Stimulated activated CD4-positive, alpha-beta T cell treated with anti-CD3 and anti-CD28 coated beads, Interleukin-4, amount 100 ng/mL, for 24 hours (primary cell): ENCODE measurements at regions not wholly inside any gene's neighbourhood (a gene's known extent, or its start where the extent isn't known, plus 50 kb on each side); places are given as distances from the start of the nearest gene placed in this dataset.

Experiments
- DNase-seq: peaks from one replicate; pipeline ENCODE4 v3.0.0-alpha.2; 2020

DNA sequence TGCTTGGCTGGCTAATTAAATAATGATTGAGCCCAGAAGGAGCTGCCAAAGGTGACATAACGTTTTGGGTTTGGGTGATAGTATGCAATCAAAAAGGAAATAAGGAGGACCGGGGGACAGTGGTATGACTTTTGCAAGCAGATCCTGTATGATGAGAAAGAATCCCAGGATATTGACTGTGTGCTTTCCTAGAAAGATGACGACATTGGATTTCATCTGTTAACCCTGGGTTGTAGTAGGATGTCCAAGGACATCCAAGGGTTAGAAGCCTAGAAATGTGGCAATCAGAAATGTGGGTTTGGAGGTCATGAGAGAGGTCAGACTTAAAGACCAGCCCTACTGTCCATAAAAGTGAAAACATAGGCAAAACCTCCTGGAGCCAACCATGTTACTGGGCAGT is 50.3 kb upstream of the HMHB1 start:
- DNase-seq = no peak

DNA sequence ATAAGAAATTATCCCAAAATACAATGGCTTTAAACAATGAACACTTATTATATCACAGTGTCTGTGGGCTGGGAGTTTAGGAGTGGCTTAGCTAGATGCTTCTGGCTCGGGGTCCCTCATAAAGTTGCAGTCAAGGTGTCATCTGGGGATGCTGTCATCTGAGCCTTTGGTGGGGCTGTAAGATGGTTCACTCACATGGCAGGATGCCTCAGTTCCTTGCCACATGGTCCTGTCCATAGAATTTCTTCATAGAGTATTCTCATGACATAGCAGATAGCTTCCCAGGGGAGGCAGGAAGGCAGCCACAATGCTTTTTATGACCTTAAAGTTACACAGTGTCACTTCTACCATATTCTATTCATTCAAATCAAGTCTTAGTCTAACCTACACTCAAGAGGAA is 51.2 kb upstream of the HMHB1 start:
- no peak for DNase-seq

DNA sequence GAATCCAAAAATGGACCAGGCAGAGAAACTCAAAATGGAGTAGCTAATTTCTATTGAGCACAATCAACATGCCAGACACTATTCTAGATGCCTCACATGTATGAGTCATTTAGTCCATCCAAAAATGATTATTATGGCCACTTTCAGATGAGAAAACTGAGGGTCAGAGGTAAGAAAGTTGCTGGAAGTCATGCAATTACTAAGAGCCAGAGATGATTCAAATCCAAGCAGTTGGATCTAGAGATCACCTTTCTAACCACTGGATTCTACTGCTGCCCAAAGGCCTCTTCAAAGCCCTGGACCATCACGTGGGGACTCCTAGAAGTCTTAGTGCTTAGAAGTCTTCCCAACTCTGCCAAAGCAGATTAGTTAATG is 51.8 kb upstream of the HMHB1 start:
- DNase-seq = no peak

DNA sequence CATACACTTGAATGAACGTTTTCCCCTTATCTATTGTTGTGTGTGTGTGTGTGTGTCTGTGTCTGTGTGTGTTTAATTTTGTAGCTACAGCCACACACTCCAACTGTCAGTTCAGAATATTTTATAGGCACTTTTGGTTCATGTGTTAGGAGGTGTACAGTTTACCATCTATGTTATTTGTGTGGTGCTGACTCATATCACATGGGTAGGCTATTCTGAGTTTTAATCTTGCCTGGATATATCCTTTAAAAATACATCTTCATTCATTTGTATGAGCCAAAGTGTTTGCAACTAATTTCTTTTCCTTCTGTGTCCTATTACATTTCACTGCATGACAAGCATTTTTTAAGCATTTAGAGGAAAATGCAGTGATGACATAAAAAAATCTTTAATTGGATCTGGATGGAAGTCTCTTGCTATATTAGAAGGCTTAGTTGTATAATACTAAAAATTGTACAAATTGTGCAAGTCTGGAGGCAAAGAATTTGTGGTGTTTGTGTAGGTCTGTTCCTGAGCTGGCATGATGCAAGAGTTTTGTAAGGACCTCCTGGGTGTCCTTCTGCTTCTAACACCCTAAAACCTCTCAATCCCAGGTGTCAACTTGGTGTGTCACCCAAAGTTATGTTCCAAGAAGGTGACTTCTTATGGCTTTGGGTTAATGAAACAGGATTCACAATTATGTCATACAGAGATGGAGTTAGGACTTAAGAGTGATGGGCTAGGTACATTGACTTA is 52.4 kb upstream of the HMHB1 start:
- DNase-seq = no peak

DNA sequence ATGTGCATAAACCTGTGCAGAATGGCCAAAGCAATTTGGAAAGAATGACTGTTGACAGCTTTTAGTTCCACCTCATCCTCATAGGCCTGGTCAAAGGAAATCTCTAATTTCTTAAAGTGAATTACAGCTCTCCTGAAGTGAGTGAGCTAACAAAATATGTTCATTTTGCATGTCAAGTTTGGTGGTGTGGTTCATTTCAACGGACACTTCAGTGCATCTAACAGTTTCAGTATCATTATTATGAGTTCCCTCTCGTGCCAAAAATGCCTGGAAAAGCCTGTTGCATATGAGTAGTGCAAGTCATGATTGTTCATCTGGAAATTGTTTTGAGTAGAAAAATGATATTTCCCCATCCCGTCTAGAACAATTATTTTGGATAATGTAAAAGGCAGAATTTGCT is 53.2 kb upstream of the HMHB1 start:
- DNase-seq = no peak

DNA sequence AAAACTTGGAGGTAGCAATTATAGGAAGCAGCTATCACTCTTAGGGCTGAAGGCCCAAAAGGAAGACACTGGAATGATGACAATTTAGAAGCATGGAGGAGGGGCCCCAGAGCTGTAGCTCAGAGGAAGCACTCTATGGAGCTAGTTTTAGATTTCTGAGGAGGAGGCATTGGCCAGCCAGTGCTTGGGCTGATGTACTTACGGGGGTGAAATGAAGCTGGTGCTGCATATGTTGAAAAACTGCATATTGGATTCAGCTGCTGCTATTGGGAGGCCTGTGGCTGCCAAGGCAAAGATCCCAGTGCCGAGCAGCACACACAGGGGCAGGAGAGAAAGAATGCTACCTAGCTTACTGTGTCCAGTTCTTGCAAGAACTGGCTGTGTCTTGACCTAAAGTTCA is 53.9 kb upstream of the HMHB1 start:
- no peak for DNase-seq

DNA sequence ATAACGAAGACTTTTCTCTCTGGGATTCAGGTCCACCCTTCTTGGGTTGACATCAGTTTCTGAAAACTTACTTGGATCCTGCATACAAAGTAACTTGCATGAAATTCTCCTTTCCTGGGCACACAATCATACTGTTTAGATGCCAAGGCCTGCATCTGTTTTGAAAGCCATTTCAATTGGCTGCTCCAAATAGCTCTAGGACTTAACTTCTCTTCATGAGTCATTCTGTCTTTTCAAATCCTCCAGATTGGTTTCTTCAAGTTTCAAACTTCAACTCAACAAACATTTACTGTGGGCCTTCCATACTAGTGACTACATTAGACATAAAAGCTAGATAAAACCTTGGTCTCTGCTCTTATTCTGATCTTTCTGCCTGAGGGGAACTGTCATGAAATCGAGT is 54.8 kb upstream of the HMHB1 start:
- DNase-seq = no peak

DNA sequence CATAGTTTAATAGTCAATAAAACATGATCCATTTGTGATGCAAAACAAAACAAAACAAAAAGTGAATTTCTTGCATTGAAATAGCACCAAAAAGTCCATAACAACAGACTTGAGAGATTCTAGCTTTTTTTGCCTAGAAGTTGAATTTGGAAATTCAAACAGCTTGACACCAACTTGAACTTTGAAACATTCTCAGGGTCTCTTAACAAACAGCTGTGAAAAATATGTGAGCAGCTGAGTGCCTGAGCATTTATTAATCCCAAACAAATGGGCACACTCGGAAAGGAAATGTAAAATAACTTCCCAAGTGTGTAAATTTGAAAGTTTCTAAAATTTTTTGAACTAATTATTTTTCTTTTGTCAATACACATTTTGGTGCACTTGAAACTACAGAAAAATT is 56.0 kb upstream of the HMHB1 start:
- no peak for DNase-seq

DNA sequence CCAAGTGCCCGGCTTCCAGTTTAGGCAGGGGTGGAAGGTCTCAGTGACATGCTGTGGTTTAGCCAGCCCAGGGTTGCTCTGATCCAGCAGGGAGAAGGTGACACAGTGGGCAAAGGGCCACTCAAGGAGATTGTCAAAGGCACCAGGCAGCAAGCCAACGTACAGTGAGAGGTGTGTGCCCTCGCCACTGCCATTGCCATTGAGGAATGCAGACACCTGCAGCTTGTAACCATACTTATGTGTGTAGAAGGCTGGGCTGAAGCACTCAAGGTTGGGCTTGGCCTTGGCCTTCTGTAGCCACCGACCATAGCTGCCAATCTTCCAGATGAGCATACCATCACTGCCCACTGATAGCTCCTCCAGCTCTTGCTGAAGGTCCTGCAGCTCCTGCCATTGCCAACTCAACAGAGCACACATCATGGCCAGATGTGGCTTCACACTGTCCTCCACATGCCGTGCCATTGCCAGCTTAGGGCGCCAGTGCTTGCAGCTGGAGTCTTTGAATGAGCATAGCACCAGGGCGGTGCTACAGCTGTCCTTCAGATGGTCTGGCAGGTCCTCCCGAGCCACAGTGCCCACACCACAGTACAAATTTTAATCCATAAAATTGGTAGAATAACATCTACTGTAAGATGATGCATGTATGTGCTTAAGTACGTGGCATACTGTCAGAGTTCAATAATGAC is 59.7 kb upstream of the HMHB1 start:
- DNase-seq = no peak

DNA sequence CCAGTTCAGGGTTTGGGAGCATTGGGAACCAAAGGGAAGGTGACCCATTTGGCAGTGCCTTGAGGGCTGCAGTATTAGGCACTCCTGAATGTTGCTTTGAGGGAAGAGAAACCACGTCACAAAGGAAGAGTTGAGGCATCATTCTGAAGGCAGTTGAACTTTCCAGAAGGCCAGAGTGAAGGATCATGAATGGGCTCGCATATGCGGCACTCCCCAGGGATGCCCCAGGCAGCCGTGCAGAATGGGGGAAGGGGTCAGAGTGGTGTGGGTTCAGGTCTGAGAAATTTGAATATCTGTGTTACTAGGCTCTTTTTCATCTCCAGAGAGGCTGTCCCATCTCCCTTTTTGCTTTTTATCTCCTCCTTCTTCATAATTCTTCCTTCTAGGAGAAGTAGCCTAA is 60.6 kb upstream of the HMHB1 start:
- DNase-seq = no peak

DNA sequence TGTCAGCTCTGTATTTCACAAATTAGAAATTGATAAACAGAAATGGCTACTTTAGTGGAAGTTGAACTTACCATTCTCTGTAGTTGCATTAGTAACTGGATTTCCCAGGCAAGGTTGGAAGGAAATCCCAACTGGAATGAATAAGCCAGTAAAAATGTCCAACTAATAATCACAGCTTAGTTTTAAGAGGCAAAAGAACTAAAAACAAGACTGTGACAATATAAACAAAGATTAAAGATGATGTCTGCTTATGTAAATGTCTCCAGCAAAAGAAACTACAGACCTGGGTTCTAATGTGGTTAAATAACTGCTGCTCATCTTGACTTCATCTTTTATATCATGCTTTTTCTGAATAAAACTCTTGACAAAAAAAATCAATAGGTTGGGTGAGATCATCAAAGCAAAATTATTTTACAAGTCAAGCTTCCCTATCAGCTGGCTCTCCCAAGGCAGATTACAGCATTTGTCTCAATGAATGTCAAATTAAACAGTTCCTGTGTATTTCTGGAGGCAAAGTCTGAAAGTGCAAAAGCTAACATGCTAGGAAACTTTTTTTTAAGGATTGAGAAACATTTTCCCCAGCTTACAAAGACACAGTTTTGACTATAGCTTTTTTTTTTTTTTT is 62.3 kb upstream of the HMHB1 start:
- DNase-seq = no peak

DNA sequence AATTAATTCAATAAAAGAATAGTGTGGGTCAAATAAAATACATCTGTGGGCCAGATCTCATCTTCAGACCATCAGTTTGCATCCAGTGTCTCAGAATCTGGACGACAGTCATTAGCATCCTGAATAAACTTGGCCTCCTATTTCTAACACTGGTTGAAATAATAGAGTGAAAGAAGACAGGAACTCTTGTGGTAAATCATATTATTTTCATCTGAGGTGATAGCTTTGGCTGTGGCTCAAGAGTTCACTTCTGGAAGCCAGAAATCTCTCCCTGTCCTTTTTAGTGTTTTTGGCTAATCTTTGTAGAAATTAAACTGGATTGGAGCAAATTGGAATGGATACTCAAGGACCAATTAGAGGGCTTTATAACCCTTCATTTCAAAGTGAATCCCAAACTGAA is 63.4 kb upstream of the HMHB1 start:
- no peak for DNase-seq

DNA sequence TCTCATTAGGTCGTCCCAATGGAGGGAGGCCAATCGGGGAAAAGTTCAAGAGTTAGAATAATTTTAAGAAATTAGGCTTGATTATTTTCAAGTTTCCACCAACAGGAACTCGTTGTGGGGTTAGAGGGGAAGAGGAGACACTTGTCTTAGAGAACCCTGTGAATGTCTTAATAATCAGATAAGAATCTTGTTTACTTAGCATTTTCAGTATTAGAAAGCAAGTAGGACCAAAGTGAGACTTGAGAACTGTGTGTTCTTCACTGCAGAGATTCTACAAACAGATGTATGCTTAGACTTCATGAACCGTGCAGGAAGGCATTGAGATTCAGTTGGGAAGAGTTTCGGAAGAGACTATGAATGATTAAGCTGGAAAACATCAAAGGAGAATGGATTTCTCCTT is 69.0 kb upstream of the HMHB1 start:
- DNase-seq = no peak

DNA sequence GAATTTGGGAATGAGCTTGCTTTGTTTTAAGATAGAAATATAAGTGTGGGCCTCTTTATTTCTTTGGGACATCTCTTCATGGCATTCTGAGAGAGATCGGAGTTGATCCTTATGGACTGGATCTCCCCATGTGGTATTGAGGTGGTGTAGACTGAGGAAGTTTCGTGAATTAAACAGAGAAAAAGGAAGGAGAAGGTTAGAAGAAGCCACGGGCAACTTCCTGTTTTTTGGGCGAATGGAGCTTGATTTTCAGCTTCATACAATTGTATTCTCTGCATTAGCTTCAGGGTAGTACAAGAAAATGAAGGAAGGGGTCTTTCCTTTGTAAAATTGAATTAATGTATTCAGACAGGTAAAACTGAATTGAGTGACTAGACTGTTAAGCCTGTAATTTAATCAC is 70.5 kb upstream of the HMHB1 start:
- no peak for DNase-seq

DNA sequence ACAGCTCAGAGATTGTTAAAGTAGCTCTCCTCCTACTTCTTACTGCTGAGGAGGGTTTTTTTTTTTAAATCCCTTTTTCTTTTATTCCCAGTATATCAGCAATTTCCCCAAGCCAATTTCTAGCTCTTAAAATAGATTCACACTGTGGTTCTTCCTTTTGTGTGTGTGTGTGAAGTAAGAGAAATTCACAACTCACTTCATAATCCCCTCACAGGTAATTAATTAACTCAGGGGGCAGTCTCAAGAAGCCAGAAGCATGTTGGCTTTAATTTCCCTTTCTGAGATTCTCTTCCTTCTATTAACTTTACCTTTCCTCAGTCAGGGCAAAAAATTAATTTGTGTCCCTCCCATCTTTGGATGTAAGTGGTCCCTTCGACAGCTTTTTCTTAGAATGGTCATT is 71.0 kb upstream of the HMHB1 start:
- DNase-seq = no peak

DNA sequence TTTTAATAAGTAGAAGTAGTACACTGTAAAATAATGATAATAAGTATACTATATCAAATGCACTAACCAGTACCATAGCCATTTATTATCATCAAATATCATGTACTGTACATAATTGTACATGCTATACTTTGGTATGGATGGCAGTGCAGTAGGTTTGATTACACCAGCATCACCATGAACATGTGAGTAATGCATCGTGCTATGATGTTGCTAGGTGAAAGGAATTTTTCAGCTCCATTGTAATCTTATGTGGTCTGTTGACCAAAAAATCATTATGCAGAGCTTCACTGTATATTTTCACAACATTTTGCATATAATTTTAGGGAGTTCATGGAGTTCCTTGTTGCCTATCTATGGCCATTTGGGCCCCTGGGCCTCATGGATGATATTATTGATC is 72.2 kb upstream of the HMHB1 start:
- DNase-seq = no peak

DNA sequence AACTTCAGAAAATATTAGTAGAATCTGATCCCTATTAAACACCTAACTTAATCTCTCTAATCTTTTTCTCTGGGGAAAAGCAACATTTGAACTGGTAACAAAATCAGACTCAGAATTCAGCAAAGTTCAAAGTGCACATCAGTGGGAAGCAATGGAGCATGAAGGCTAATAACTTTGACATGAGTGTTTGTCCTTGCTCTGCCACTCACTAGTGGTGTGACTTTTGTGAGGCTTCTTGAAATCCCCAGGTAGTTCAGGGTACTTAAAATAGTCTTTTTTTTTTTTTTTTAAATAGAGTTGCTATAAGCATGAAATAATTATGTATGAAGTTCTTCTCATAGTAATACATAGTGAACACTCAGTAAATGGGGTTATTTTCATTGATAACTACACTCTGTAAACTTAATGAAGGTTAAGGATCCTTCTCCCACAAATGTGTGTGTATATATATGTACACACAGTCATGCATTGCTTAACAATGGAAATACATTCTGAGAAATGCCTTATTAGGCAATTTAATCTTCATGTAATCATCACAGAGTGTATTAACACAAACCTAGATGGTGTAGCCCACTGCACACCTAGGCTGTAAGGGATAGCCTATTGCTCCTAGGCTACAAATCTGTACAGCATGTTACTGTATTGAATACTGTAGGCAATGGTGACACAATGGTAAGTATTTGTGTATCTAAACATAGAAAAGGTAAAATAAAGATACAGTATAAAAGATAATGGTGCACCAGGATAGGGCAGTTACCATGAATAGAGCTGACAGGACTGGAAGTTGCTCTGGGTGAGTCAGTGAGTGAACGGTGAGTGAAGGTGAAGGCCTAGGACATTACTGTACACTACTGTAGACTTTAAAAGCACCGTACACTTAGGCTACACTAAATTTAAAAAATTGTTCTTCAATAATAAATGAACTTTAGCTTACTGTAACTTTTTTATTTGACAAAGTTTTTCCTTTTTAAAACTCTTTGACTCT is 73.3 kb upstream of the HMHB1 start:
- DNase-seq = no peak

DNA sequence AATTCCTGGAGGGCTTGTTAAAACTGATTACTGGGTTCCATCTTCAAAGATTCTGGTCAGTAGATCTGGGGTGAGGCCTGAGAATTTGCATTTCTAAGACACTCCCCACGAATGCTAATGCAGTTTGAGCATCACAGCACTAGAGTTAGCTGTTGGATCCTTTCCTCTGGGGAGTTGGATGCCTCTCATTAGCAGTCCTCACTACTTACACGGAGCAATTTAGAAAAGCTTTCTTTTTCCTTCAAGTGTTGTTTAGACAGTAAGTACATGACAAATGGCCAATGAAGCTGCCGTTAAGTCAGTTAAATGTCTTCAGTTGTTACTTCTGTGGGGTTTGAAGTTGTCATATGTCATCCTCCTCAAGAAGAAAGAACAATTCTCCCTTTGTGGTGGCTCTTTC is 74.9 kb upstream of the HMHB1 start:
- no peak for DNase-seq

DNA sequence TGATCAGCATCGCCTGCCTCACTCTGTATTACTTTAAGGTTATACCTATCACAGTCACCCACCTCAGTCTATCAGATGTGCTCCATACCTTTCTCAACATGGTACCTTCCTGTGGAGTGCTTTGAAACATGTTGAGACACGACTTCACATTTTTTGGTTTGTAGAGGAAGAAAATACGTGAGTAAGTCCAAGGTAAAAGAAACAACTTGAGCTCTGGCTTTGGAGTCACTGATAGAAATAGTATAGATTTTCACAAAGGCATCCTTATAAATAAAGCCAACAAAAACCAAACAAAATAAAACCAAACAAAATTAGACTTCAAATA is 77.5 kb upstream of the HMHB1 start:
- no peak for DNase-seq

DNA sequence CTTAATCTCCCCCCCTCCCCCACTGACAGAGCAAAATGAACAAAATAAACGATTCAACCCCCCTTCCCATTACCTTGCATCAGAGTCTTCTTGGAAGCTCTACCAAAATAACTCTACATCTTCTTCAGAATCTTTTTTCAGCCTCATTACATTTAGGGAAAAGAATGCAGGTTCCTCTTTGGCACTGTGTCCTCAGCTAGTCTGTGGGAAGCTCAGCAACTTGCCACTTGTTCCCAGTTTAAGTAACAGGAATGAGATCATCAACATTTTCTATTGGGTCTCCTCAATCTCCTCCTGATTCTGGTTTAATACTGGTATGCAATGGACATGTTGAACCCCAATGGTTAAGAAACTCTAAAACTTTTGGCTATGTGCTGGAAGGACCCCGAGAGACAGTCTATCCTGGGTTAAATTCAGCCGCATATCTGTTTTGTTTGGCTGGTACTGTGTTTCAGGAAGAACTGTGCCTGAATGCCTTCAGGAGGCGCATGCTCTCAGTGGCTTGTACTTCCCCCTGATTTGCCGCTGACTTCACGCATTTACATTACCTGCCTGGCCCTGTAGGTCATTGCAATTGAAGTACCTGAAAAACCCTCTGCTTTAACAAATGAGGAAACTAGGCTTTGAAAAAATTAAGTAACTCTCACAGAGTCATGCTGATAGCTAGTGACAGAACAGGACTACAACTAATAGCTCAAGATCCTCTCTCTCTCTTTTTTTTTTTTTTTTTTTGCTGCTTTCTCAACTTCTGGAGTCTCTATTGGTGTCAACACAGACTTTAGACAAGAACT is 78.1 kb upstream of the HMHB1 start:
- no peak for DNase-seq

DNA sequence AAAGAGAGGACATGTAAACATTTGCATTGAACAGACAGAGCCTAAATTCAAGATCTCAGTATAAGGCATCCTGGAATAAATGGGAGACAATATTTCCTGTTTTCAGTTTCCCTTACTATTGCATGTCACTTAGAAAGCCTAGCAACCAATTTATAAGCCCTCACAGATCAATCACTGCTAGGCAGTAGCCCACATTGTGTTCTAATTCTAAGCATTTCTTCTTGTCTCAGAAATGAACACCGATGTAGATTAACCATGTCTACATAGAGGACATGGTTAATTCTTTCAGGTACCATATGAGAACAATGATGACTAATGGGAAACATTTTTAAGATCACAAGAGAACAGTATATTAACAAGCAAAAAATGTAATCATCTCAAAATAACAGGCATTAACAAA is 79.6 kb upstream of the HMHB1 start:
- DNase-seq = no peak

DNA sequence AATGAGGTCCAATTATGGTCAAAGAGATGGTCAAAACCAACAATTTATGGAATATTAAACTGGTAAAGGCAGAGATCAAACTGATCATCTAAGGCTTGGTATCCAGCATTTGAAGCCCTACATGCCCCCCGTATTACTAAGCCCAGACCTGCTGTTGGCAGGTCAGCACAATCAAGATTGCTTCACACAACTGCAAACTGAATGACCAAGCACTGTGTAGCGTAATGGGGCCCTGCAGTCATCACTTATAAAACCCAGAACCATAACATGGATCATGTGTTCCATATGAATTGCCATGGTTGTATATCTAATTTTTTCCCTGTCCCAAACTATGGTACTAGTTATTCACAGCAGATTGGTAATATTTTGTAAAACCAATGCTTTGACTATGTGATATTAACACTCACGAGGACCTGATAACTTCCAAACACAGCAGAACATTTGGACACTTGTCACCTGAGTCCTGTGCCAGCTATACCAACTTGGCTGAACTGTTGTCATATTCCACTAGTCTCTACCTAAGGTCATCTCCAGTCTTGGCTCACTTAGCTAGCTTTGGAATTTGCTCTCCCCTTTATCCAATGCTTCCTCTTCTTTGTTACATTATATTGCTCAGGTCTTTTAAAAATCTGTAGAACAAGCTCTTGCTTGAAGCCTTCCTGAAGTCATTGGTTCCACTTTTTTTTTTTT is 81.7 kb upstream of the HMHB1 start:
- no peak for DNase-seq
